PC-3 (cell line): ENCODE measurements at regions not wholly inside any gene's neighbourhood (a gene's known extent, or its start where the extent isn't known, plus 50 kb on each side); places are given as distances from the start of the nearest gene placed in this dataset.
"Not testable (repeated sequence)": the region's sequence is repeated elsewhere in the genome, so short reads cannot be mapped to it uniquely, and the experiment has no call there.

ENCODE experiments used
- ATAC-seq: fragments of 200-7000 bp; cut with Tn5 transposase; 2 replicates; pipeline ENCODE4 v1.9.1; 2020; ENCODE audit warnings: mild to moderate bottlenecking, moderate library complexity
- BruUV-seq: library from RNA; stranded (reverse); fragments of 400-500 nt; replicated peaks from 2 replicates; lab custom pipeline; 2021; lab: Mats Ljungman, UMichigan
- CTCF ChIA-PET: fragments of 300-600 bp; sonication (Branson Sonifier 250); formaldehyde crosslinking; loops from one replicate; lab custom pipeline; 2022; ENCODE audit warnings: antibody characterized with exemption; lab: Charles Lee
- POLR2A ChIA-PET: fragments of 300-600 bp; sonication (Branson Sonifier 250); formaldehyde crosslinking; loops from one replicate; lab custom pipeline; 2022; ENCODE audit warnings: antibody characterized with exemption; ENCODE audit not compliant: unreplicated experiment; lab: Charles Lee
- DNase-seq: peaks from one replicate; pipeline ENCODE4 v3.0.0-alpha.2; 2015
- H2AFZ ChIP-seq: fragments of 300-600 bp; sonication (generic); 2 replicates; pipeline ENCODE4 v1.6.0; 2016; ENCODE audit warnings: antibody characterized with exemption, low read length
- H3F3A ChIP-seq: fragments of 300-600 bp; sonication (generic); one replicate; pipeline ENCODE4 v1.6.0; 2017; ENCODE audit warnings: antibody characterized with exemption, low read length, control low read depth, mild to moderate bottlenecking; ENCODE audit not compliant: unreplicated experiment
- H3K27ac ChIP-seq: fragments of 300-600 bp; sonication (generic); 2 replicates; pipeline ENCODE4 v1.5.1; 2016; ENCODE audit warnings: mild to moderate bottlenecking, low read length
- H3K27me3 ChIP-seq: fragments of 300-600 bp; sonication (generic); 2 replicates; pipeline ENCODE4 v1.6.1; 2016; ENCODE audit warnings: low read length, mixed read lengths
- H3K36me3 ChIP-seq: fragments of 300-600 bp; sonication (generic); 2 replicates; pipeline ENCODE4 v1.6.1; 2016; ENCODE audit warnings: low read depth, mixed run types, low read length, mixed read lengths
- H3K4me1 ChIP-seq: fragments of 300-600 bp; sonication (generic); 2 replicates; pipeline ENCODE4 v1.5.1; 2016; ENCODE audit warnings: low read length; ENCODE audit not compliant: insufficient read depth
- H3K4me2 ChIP-seq: fragments of 300-600 bp; sonication (generic); 2 replicates; pipeline ENCODE4 v1.6.0; 2016; ENCODE audit warnings: low read length
- H3K4me3 ChIP-seq: fragments of 300-600 bp; sonication (generic); 2 replicates; pipeline ENCODE4 v1.5.1; 2016; ENCODE audit warnings: mild to moderate bottlenecking, low read length, mixed read lengths
- H3K79me2 ChIP-seq: fragments of 300-600 bp; sonication (generic); 2 replicates; pipeline ENCODE4 v1.6.1; 2017; ENCODE audit warnings: low read length, mixed read lengths
- H3K9ac ChIP-seq: fragments of 300-600 bp; sonication (generic); 2 replicates; pipeline ENCODE4 v1.6.0; 2016; ENCODE audit warnings: mild to moderate bottlenecking, low read length
- H3K9me2 ChIP-seq: fragments of 300-600 bp; sonication (generic); replicated peaks from 2 replicates; pipeline ENCODE4 v1.6.1; 2016; ENCODE audit warnings: mixed run types, low read length, mixed read lengths
- H3K9me3 ChIP-seq: fragments of 300-600 bp; sonication (generic); 2 replicates; pipeline ENCODE4 v1.6.1; 2016; ENCODE audit warnings: low read length, mixed read lengths
- H4K20me1 ChIP-seq: fragments of 300-600 bp; sonication (generic); 2 replicates; pipeline ENCODE4 v1.6.1; 2016; ENCODE audit warnings: low read length, mixed read lengths
- CTCF ChIP-seq: fragments of 300-600 bp; sonication (generic); conservative IDR thresholded peaks from 2 replicates; pipeline ENCODE4 v1.5.1; 2017; ENCODE audit warnings: antibody characterized with exemption, low read depth, mild to moderate bottlenecking, low read length
- EZH2 ChIP-seq: fragments of 300-600 bp; sonication (generic); IDR thresholded peaks from one replicate; pipeline ENCODE4 v1.6.1; 2017; ENCODE audit warnings: antibody characterized with exemption, mild to moderate bottlenecking, low read length; ENCODE audit not compliant: unreplicated experiment
- EZH2phosphoT487 ChIP-seq: fragments of 300-600 bp; sonication (generic); IDR thresholded peaks from 2 replicates; pipeline ENCODE4 v1.6.1; 2018; ENCODE audit warnings: mild to moderate bottlenecking, antibody characterized with exemption, low read length, borderline replicate concordance
- intact Hi-C: fragments of 100-400 bp; cut with micrococcal nuclease; formaldehyde crosslinking; loops from 2 replicates; pipeline ENCODE4 v1.9.0; 2023

- ATAC-seq (no peak), DNase-seq (no peak)
- no peaks in the 10 kb centered on the region for H3F3A ChIP-seq
- no peaks in the 10 kb centered on the region for H3K27me3 ChIP-seq
- no peak overlapping the region for H3K27ac ChIP-seq
- no peaks in the 10 kb centered on the region for H3K36me3 ChIP-seq
- H3K4me3 ChIP-seq, result no peak overlapping the region
- H3K9me2 ChIP-seq, result no peaks in the 10 kb centered on the region
- H3K4me1 ChIP-seq, result no peaks in the 10 kb centered on the region
- no peaks in the 10 kb centered on the region for H3K79me2 ChIP-seq
- CTCF ChIA-PET, result no interaction called here
- POLR2A ChIA-PET, result no interaction called here
- intact Hi-C loops, result no loop called here
- no peaks in the 10 kb centered on the region for H4K20me1 ChIP-seq
- H3K4me2 ChIP-seq, result no peak overlapping the region
- no peak overlapping the region for H2AFZ ChIP-seq
- no TSS peak for BruUV-seq
- H3K9me3 ChIP-seq, result no peaks in the 10 kb centered on the region
- TF ChIP-seq EZH2 (no peak), CTCF (no peak), EZH2phosphoT487 (no peak)
- H3K9ac ChIP-seq, result no peak overlapping the region
These were observed 116.6 kb upstream of the ZBTB40 start for GRCh38 chr1:22334860-22335550.

- H3K9me2 ChIP-seq, H3K27me3 ChIP-seq, H3K4me3 ChIP-seq, DNase-seq, BruUV-seq, H3K9me3 ChIP-seq, H3K27ac ChIP-seq, H2AFZ ChIP-seq, H3K4me2 ChIP-seq, H3K79me2 ChIP-seq, H3K9ac ChIP-seq, H4K20me1 ChIP-seq, ATAC-seq, H3F3A ChIP-seq, intact Hi-C loops, H3K4me1 ChIP-seq, H3K36me3 ChIP-seq: not testable (repeated sequence)
- CTCF ChIA-PET, result interaction anchor here (0.5 kb wide), 1 partner anchor 34 kb away, joined by 3 read pairs; no protein-coding TSS in a partner anchor
- POLR2A ChIA-PET, result interaction anchor here (0.6 kb wide), 1 partner anchor 315 kb away, joined by 4 read pairs; no protein-coding TSS in a partner anchor
These were observed 115.4 kb upstream of the ZBTB40 start for GRCh38 chr1:22336274-22336673.

- DNase-seq, H3K4me2 ChIP-seq, H3K4me3 ChIP-seq, H3K9me2 ChIP-seq, H3K27ac ChIP-seq, POLR2A ChIA-PET, H3K4me1 ChIP-seq, ATAC-seq, CTCF ChIA-PET, H3K9ac ChIP-seq, H3F3A ChIP-seq, H3K36me3 ChIP-seq, H2AFZ ChIP-seq, intact Hi-C loops, BruUV-seq, H4K20me1 ChIP-seq, H3K9me3 ChIP-seq, H3K27me3 ChIP-seq, H3K79me2 ChIP-seq: not testable (repeated sequence)
These were observed 114.7 kb upstream of the ZBTB40 start for GRCh38 chr1:22336696-22337545.
